ENCODE measurements at regions not wholly inside any gene's neighbourhood (a gene's known extent, or its start where the extent isn't known, plus 50 kb on each side); places are given as distances from the start of the nearest gene placed in this dataset.

GRCh38 chr14:99025418-99025817, 246.6 kb downstream of the BCL11B start:
- Histone ChIP-seq H3K27ac (no peak overlapping the region), H3K9me3 (no peaks in the 10 kb centered on the region), H3K36me3 (no peaks in the 10 kb centered on the region), H3K4me3 (no peak overlapping the region), H3K4me1 (ENCODE audit: control insufficient read depth in 1 of 2, low read depth in 2 of 2) (no peaks in the 10 kb centered on the region), H3K27me3 (replicated peaks; ENCODE audit: insufficient read depth) (no peaks in the 10 kb centered on the region)
- ATAC-seq (ENCODE audit: insufficient number of reproducible peaks, low FRiP score, low read depth) (no peak), DNase-seq (ENCODE audit: low spot score) (no peak)
- TF ChIP-seq CTCF (IDR thresholded peaks at IDR 0.05): no peak

DNA sequence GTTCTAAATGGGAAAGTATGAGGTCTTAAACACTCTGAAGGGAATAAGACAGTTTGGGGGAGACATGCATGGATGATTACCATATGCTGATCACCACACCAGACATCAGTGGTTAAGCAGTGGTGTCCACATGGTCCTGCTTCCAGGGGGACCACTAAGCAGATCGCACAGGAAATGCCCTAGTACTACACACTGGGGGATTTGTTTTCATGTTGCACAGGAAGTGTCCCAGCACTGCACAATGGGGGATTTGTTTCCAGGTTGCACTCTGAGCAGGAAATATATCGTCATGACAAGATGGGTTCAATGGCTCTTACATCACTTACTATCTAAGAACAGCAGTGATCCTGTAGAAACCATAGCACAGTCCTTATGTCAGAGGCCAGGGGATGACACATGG, 245.5 kb downstream of the BCL11B start:
- DNase-seq (ENCODE audit: low spot score) (no peak), ATAC-seq (ENCODE audit: insufficient number of reproducible peaks, low FRiP score, low read depth) (no peak)
- H3K9me3 ChIP-seq: no peaks in the 10 kb centered on the region

GRCh38 chr14:99028041-99028440, 244.0 kb downstream of the BCL11B start:
- Histone ChIP-seq H3K27ac (no peak overlapping the region), H3K27me3 (replicated peaks; ENCODE audit: insufficient read depth) (no peaks in the 10 kb centered on the region), H3K36me3 (no peaks in the 10 kb centered on the region), H3K9me3 (no peaks in the 10 kb centered on the region), H3K4me1 (ENCODE audit: control insufficient read depth in 1 of 2, low read depth in 2 of 2) (no peaks in the 10 kb centered on the region), H3K4me3 (no peak overlapping the region)
- ATAC-seq (ENCODE audit: insufficient number of reproducible peaks, low FRiP score, low read depth) (no peak), DNase-seq (ENCODE audit: low spot score) (no peak)
- TF ChIP-seq CTCF (IDR thresholded peaks at IDR 0.05): no peak

More for the DNA sequence above, 245.5 kb downstream of the BCL11B start:
- no peaks in the 10 kb centered on the region for H3K27me3 ChIP-seq (replicated peaks; ENCODE audit: insufficient read depth)
- H3K4me1 ChIP-seq (ENCODE audit: control insufficient read depth in 1 of 2, low read depth in 2 of 2): no peaks in the 10 kb centered on the region
- no peak overlapping the region for H3K4me3 ChIP-seq
- no peak for TF ChIP-seq CTCF (IDR thresholded peaks at IDR 0.05)
- no peak overlapping the region for H3K27ac ChIP-seq
- no peaks in the 10 kb centered on the region for H3K36me3 ChIP-seq

GRCh38 chr14:99028521-99028920, 243.5 kb downstream of the BCL11B start:
- ATAC-seq (ENCODE audit: insufficient number of reproducible peaks, low FRiP score, low read depth): no peak
- no peak for TF ChIP-seq CTCF (IDR thresholded peaks at IDR 0.05)
- H3K4me1 ChIP-seq (ENCODE audit: control insufficient read depth in 1 of 2, low read depth in 2 of 2): no peaks in the 10 kb centered on the region

GRCh38 chr14:99029145-99029915, 242.7 kb downstream of the BCL11B start:
- H3K27ac ChIP-seq: no peak overlapping the region
- no peak for DNase-seq (ENCODE audit: low spot score)
- no peaks in the 10 kb centered on the region for H3K27me3 ChIP-seq (replicated peaks; ENCODE audit: insufficient read depth)
- ATAC-seq (ENCODE audit: insufficient number of reproducible peaks, low FRiP score, low read depth): no peak
- no peak for TF ChIP-seq CTCF (IDR thresholded peaks at IDR 0.05)
- no peaks in the 10 kb centered on the region for H3K9me3 ChIP-seq
- H3K36me3 ChIP-seq: no peaks in the 10 kb centered on the region
- H3K4me1 ChIP-seq (ENCODE audit: control insufficient read depth in 1 of 2, low read depth in 2 of 2): no peaks in the 10 kb centered on the region
- H3K4me3 ChIP-seq: no peak overlapping the region

More at GRCh38 chr14:99028521-99028920, 243.5 kb downstream of the BCL11B start:
- no peaks in the 10 kb centered on the region for H3K27me3 ChIP-seq (replicated peaks; ENCODE audit: insufficient read depth)
- no peaks in the 10 kb centered on the region for H3K9me3 ChIP-seq
- DNase-seq (ENCODE audit: low spot score): no peak
- H3K4me3 ChIP-seq: no peak overlapping the region
- no peak overlapping the region for H3K27ac ChIP-seq
- H3K36me3 ChIP-seq: no peaks in the 10 kb centered on the region
